ENCODE measurements at regions not wholly inside any gene's neighbourhood (a gene's known extent, or its start where the extent isn't known, plus 50 kb on each side); places are given as distances from the start of the nearest gene placed in this dataset.

GRCh38 chr21:35658242-35658641 is 402.1 kb downstream of the SETD4 start:
- TF ChIP-seq, protein P1, sequence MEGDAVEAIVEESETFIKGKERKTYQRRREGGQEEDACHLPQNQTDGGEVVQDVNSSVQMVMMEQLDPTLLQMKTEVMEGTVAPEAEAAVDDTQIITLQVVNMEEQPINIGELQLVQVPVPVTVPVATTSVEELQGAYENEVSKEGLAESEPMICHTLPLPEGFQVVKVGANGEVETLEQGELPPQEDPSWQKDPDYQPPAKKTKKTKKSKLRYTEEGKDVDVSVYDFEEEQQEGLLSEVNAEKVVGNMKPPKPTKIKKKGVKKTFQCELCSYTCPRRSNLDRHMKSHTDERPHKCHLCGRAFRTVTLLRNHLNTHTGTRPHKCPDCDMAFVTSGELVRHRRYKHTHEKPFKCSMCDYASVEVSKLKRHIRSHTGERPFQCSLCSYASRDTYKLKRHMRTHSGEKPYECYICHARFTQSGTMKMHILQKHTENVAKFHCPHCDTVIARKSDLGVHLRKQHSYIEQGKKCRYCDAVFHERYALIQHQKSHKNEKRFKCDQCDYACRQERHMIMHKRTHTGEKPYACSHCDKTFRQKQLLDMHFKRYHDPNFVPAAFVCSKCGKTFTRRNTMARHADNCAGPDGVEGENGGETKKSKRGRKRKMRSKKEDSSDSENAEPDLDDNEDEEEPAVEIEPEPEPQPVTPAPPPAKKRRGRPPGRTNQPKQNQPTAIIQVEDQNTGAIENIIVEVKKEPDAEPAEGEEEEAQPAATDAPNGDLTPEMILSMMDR (conservative IDR thresholded peaks at IDR 0.05; ENCODE audit: low read length), result no peak
- peak; percentile 82 for DNase-seq (ENCODE audit: low read depth)
- no peak overlapping the region for H3K4me3 ChIP-seq (ENCODE audit: low read length)

GRCh38 chr21:35652872-35653271 is 407.5 kb downstream of the SETD4 start:
- DNase-seq (ENCODE audit: low read depth), result no peak
- no peak overlapping the region for H3K4me3 ChIP-seq (ENCODE audit: low read length)
- TF ChIP-seq, protein P1 (conservative IDR thresholded peaks at IDR 0.05; ENCODE audit: low read length), result no peak

DNA sequence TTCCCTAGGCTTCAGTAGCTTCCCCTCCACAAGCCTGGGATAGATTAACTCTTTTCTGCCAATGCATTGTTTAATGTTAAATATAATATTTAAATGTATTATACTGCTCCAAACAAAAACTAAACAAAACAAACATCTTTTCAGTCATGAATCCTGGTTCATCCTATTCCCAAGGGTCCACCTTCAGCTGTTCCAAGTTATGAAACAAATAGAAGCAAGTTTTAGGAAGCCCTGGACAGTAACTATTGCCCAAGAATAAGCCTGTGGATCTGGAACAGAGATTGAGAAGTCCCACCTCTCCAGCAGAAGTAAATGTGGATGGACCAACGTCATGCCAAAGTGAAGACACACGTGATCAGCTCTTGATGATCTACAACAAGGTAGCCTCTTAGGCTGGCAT is 408.1 kb downstream of the SETD4 start:
- DNase-seq (ENCODE audit: low read depth), result peak; percentile 9
- H3K4me3 ChIP-seq (ENCODE audit: low read length), result no peak overlapping the region
- TF ChIP-seq, protein P1 (conservative IDR thresholded peaks at IDR 0.05; ENCODE audit: low read length), result no peak

DNA sequence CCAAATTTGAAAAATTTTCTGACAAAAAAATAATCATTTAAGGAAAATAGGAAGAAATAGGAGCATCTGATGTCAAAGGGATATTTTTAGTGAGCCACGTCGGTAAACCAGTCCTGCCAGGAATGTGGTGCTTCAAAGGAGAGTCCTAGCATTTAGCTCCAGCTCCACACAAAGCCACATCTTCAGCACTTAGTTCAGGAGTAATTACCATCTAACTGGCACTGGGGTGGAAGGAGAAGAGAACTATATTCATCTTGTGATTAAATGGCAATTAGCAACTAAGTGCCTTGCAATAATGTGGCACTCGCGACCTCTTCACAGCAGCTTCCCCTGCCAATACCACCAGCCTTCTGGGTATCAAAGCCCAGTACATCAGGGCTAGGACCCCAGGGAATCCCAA is 409.1 kb downstream of the SETD4 start:
- no peak for DNase-seq (ENCODE audit: low read depth)
- TF ChIP-seq, protein P1 (conservative IDR thresholded peaks at IDR 0.05; ENCODE audit: low read length), result no peak
- H3K4me3 ChIP-seq (ENCODE audit: low read length), result no peak overlapping the region

DNA sequence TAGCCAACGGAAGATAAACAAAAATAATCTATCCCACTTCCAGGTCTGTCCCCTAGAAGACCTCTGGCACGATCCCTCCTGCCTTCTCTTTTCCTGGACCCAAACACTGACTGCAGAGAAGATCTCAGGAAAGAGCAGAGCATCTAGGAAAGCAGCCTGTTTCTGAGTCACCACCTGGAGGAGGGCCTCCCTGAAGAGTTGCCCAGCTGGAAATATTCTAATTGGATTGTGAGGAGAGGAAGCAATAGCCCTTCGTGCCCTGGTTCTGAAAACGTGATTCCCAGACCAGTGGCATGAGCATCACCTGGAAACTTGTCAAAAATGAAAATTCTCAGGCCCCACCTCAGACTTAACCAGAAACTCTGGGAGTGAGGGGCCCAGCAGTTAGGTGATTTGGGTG is 411.1 kb downstream of the SETD4 start:
- H3K4me3 ChIP-seq (ENCODE audit: low read length), result no peak overlapping the region
- DNase-seq (ENCODE audit: low read depth), result peak; percentile 72
- TF ChIP-seq, protein P1 (conservative IDR thresholded peaks at IDR 0.05; ENCODE audit: low read length), result no peak; the same call in 1 of the 2 replicates

GRCh38 chr21:35648512-35648911 is 411.8 kb downstream of the SETD4 start:
- TF ChIP-seq, protein P1 (conservative IDR thresholded peaks at IDR 0.05; ENCODE audit: low read length), result no peak
- H3K4me3 ChIP-seq (ENCODE audit: low read length), result no peak overlapping the region
- DNase-seq (ENCODE audit: low read depth), result no peak

GRCh38 chr21:35646606-35647005 is 413.7 kb downstream of the SETD4 start:
- DNase-seq (ENCODE audit: low read depth), result peak; percentile 85

More at GRCh38 chr21:35646606-35647005, 413.7 kb downstream of the SETD4 start:
- no peak overlapping the region for H3K4me3 ChIP-seq (ENCODE audit: low read length)
- TF ChIP-seq, protein P1 (conservative IDR thresholded peaks at IDR 0.05; ENCODE audit: low read length), result no peak
